GM19463 (cell line): ENCODE measurements at regions not wholly inside any gene's neighbourhood (a gene's known extent, or its start where the extent isn't known, plus 50 kb on each side); places are given as distances from the start of the nearest gene placed in this dataset.
"Not testable (repeated sequence)": the region's sequence is repeated elsewhere in the genome, so short reads cannot be mapped to it uniquely, and the experiment has no call there.

Experiments
- ATAC-seq: cut with Tn5 transposase; IDR thresholded peaks from one replicate; pipeline ENCODE4 v1.9.1; 2021; ENCODE audit warnings: mild to moderate bottlenecking, moderate library complexity; ENCODE audit not compliant: unreplicated experiment

GRCh38 chr7:153170287-153170686 lies 410.7 kb downstream of the ACTR3B start:
- ATAC-seq, result no peak

- no peak for ATAC-seq
Observed at GRCh38 chr7:153185936-153186335, 426.4 kb downstream of the ACTR3B start.

- no peak for ATAC-seq
Observed at GRCh38 chr7:153188161-153188560, 428.6 kb downstream of the ACTR3B start.

DNA sequence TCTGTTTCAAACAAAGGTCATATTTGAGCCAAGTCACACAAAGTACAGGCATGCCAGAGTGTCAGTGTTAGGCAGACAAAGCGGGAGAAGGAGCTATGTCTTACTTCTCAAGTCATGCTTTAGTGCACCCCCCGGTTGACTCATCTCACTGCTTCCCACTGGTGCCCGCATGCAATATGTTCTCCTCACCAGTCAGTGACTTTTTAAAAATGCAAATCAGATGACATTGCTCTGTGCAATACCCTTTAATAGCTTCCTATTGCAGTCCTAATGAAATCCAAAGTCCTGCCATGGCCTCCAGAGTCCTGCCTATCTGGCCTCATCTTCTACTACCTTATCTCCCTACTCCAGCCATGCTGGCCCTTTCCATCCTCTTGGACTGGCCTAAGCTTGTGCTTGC lies 429.1 kb downstream of the ACTR3B start:
- peak; percentile 54 for ATAC-seq

GRCh38 chr7:153190452-153190851 lies 430.9 kb downstream of the ACTR3B start:
- no peak for ATAC-seq

- ATAC-seq, result no peak
Observed at GRCh38 chr7:153190986-153191385, 431.4 kb downstream of the ACTR3B start.

DNA sequence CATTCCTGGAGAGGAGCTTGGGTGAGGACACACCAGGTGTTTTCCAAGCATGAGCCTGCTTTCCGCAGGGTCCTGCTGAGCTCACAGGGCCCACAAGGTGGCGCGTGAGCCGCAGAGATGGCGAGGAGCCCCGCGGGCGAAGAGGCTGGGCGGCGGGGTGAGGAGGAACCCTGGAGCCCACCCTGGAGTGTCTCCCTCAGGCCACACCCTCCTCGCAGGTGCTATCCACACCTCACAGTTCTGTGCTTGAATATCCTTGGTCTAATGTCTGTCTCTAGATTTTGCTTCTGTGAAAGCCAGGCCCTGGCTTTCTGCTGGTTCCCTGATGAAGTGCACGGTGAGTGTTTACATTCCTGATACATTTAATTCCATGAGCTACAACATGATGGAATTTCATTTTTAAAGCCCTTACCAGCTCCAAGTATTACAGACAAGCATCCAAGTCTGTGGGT lies 433.6 kb downstream of the ACTR3B start:
- peak; percentile 59 for ATAC-seq

GRCh38 chr7:153217032-153217431 lies 457.5 kb downstream of the ACTR3B start:
- ATAC-seq, result no peak

GRCh38 chr7:153224890-153225289 lies 465.3 kb downstream of the ACTR3B start:
- no peak for ATAC-seq

DNA sequence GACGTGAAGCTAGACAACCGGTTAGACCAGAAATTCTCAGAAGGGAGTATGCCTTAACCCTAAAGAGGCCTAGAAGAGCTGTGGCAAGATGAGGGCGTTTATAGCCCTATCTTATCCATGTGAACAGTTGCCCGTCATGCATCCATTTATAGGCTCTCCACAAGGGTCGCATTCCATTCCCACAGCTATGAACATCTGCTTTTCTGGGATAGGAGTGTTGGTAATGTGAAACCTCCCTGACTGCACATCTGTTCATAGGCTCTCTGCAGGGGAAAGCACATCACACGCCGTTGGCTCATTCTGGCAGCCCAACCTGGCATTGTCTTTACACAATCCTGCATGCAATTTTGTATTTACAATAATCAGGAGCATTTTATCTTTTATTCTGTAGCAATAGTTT lies 485.6 kb downstream of the ACTR3B start:
- ATAC-seq, result not testable (repeated sequence)

DNA sequence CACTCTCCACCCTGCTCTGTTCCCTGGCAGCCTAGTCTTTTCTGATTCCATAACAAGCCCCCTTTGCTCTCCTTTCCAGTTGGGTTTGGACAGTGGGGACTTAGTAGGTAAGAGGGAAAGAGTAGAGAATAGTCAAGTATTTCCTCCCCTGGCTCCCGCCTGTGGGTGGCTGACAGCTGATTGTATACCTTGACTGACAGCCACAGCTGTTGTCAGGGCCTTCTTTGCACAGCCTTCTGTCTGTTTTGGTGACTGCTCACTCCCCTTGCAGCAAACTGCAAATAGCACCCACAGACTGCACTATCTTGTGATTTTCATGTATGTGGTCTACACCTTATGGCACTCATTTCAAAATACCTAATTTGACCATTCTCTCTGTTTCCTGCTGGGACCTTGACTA lies 486.3 kb downstream of the ACTR3B start:
- ATAC-seq, result no peak

GRCh38 chr7:153247926-153248325 lies 488.4 kb downstream of the ACTR3B start:
- no peak for ATAC-seq

DNA sequence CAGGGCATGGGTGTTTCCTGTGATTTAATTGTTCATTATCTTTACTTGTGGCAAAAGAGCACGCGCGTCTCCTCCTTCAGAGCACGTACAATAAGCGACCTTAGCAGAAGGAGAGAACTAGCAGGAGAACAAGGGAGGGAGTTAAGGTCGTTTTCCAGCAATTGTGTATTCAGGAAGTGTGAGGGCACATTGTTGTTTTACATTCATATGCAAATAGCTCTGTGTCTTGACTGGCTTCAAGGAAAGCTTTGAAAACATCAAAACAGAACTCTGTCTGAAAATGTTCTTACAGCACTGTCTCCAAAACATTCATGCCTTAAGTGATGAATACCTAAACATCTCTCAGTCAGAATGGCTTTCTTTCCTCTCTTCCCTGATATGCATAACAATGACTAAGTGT lies 499.1 kb downstream of the ACTR3B start:
- no peak for ATAC-seq

GRCh38 chr7:153276394-153276793 lies 516.8 kb downstream of the ACTR3B start:
- no peak for ATAC-seq

DNA sequence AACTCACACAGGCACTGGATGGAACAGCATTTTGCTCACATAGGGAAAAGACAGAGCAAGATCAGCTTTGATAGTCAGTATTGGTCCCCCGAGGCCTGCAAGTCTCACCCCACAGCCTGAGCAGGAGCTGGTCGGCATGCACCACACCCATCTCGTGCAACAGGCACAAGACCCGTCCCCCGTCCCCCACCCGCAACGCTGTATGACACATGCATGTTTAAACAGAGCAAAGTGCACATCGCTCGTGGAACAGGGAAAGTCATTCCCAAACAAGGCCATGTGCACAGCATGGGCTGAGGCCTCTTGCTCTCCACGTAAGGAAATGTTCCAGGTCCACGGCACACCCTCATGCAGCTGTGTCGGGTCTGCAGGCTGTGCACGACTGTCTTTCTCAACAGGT lies 527.2 kb downstream of the ACTR3B start:
- ATAC-seq, result no peak

- no peak for ATAC-seq
Observed at GRCh38 chr7:153290066-153290465, 530.5 kb downstream of the ACTR3B start.

DNA sequence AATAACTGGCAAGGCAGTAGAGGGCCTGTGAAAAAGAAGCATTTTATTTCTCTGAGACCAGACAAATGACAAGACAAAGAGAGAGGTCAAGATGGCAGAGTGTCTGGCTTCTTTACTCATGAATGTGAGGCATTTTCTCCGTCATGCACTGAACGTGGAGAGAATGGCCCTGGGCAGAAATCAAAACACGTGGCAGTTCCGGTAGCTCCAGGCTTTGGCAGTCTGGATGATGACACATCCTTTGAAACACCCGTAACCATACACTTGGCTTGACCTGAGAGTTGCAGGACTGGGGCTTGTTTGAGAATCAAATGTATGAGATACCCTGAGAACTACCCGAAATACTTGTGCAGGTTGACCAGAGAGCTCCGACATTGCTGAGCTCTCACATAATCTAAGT lies 537.6 kb downstream of the ACTR3B start:
- no peak for ATAC-seq

- ATAC-seq, result no peak
Observed at GRCh38 chr7:153301936-153302335, 542.4 kb downstream of the ACTR3B start.

DNA sequence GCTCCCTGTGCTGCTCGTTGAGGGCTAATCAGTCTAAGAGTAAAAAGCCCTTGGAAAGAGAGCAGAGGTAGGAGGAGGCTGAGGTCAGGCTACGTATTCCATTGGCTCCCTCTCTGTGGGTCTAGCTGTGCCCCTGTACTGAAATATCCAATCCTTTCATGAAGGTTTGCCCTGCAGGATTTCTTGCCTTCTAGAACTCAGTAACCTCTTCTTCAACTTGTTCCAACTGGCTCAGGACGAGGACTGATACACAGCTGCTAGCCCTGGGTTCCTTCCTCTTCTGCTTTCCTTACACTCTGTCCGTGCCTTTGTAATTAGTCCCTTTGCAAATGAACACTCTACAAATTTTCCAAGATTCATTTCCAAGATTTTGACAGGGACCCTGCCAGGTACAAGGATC lies 560.5 kb downstream of the ACTR3B start:
- no peak for ATAC-seq

- ATAC-seq, result no peak
Observed at GRCh38 chr7:153320681-153321080, 561.1 kb downstream of the ACTR3B start.

DNA sequence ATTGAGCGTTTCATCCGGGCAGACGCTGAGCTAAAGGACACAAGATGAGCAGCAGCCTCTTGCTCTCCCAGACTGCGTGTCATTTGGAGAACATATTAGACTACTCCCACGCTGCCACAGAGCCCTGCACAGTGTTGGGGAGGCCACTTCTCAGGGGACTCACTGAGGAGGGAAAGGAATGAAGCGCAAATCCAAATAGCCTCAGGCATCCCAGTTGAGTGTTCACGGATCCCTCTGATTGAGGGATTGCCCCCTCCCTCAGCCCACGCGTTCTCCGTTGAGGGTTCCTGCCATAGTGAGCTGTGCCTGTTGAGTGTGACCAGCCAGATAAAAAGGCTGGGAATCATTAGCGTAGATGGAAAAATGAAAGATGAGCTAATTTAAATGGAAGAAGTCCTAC lies 563.4 kb downstream of the ACTR3B start:
- no peak for ATAC-seq

DNA sequence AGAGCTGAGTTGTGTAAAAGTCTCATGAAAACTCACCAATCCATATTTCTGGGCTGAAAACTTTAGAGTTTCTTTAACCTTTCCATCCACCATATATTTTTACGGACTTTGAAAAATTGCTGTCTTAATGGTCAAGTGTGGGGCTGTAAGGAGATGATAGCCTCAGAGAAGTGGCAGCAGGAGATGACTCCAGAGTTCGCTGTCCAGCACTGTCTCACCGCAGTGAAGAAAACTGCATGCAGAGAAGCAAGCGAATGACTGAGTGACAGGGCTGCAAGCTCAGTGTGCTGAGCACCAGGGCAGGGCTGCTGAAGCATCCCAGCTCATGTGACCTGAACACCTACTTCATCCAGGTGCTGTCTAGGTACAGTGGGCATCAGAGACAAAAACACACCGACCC lies 564.5 kb downstream of the ACTR3B start:
- no peak for ATAC-seq

- ATAC-seq, result no peak
Observed at GRCh38 chr7:153327683-153328082, 568.1 kb downstream of the ACTR3B start.

GRCh38 chr7:153331427-153331826 lies 571.9 kb downstream of the ACTR3B start:
- ATAC-seq, result no peak
